ENCODE measurements at regions not wholly inside any gene's neighbourhood (a gene's known extent, or its start where the extent isn't known, plus 50 kb on each side); places are given as distances from the start of the nearest gene placed in this dataset.

DNA sequence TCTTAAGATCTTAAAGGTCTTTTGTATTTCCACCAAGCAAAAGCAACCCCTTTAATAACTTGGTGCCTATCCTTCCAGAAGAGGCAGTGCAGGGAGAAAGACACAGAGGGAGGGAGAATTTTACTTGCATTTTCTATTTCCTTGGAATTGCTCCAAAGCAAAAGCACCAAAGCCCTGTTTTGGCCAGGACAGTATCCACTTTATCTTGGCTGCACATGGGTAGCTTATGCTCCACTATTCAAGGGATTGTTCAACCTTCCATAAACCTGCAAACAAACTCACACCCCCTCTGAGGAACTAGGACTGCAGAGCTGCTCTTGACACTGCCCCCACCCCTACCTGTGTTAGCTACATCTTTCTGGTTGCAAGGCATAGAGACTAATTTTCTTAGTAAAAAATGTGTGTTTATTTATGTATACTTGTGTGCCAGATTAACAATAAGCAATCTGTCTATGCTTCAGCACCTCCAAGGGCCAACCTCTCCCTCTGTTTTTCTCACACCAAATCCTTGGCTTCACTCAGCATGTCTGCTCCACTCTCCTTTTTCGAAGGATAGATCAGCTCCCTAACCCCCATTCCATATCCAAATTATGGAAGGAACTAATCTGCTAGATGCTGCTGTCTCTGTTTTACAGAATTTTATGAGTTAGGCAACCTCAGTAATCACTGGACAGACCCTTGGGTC lies 68.1 kb upstream of the KLF12 start:
- TF ChIP-seq POLR2AphosphoS5 (IDR thresholded peaks at IDR 0.05) = no peak
- TF ChIP-seq POLR2A (IDR thresholded peaks at IDR 0.05) = no peak
- TF ChIP-seq, protein P1, sequence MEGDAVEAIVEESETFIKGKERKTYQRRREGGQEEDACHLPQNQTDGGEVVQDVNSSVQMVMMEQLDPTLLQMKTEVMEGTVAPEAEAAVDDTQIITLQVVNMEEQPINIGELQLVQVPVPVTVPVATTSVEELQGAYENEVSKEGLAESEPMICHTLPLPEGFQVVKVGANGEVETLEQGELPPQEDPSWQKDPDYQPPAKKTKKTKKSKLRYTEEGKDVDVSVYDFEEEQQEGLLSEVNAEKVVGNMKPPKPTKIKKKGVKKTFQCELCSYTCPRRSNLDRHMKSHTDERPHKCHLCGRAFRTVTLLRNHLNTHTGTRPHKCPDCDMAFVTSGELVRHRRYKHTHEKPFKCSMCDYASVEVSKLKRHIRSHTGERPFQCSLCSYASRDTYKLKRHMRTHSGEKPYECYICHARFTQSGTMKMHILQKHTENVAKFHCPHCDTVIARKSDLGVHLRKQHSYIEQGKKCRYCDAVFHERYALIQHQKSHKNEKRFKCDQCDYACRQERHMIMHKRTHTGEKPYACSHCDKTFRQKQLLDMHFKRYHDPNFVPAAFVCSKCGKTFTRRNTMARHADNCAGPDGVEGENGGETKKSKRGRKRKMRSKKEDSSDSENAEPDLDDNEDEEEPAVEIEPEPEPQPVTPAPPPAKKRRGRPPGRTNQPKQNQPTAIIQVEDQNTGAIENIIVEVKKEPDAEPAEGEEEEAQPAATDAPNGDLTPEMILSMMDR (IDR thresholded peaks at IDR 0.05) = no peak
- no peak for TF ChIP-seq EP300 (IDR thresholded peaks at IDR 0.05; ENCODE audit: low read depth)
- in situ Hi-C loops (cut with MboI; ENCODE audit: low pct_ligation_motif_present in 1 of 4, low pct_unique_long_range_greater_than_20kb in 1 of 4, low sequenced_read_pairs in 3 of 4) = no loop called here
- H3K9me3 ChIP-seq = no peaks in the 10 kb centered on the region
- no peaks in the 10 kb centered on the region for H3K27me3 ChIP-seq
- no peak overlapping the region for H3K27ac ChIP-seq
- no peak for DNase-seq
- no peak overlapping the region for H3K4me3 ChIP-seq
- H3K4me1 ChIP-seq = no peaks in the 10 kb centered on the region
- no peaks in the 10 kb centered on the region for H3K36me3 ChIP-seq
- WGBS, 2 donors (ENCODE audit: low coverage in 1 of 2) = 76% methylated on average over 1 of the region's 1 CpG; no CpG with 5 or more reads in 1 of the 2 donors
- intact Hi-C loops (cut with DNase I; ENCODE audit: low total_unique reads) = no loop called here

DNA sequence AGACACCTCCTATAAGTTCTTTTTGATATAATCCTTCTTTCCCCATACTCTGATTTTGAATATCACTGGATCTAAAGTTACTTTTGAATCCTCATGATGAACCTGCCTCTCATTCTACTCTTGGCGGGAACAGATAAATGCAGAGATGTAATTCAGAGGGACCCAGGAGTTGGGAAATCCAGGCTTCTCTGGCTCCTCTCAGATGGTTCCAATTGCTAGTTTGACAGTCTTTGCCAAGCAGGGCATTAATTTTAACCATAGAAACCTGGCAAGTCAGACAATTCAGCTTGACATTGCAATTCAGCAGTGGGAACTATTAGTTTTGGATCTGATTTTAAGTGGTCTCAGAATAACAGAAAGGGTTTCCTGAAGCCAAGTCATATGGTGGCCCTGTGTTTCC lies 67.3 kb upstream of the KLF12 start:
- no peaks in the 10 kb centered on the region for H3K27me3 ChIP-seq
- TF ChIP-seq, protein P1 (IDR thresholded peaks at IDR 0.05) = no peak
- no peak for TF ChIP-seq POLR2AphosphoS5 (IDR thresholded peaks at IDR 0.05)
- no peak for TF ChIP-seq POLR2A (IDR thresholded peaks at IDR 0.05)
- TF ChIP-seq EP300 (IDR thresholded peaks at IDR 0.05; ENCODE audit: low read depth) = no peak
- intact Hi-C loops (cut with DNase I; ENCODE audit: low total_unique reads) = no loop called here
- 93% methylated on average over 1 of the region's 1 CpG; no CpG with 5 or more reads in 1 of the 2 donors for WGBS, 2 donors (ENCODE audit: low coverage in 1 of 2)
- H3K4me1 ChIP-seq = no peaks in the 10 kb centered on the region
- no peak overlapping the region for H3K4me3 ChIP-seq
- no peaks in the 10 kb centered on the region for H3K9me3 ChIP-seq
- no peaks in the 10 kb centered on the region for H3K36me3 ChIP-seq
- no peak for DNase-seq
- in situ Hi-C loops (cut with MboI; ENCODE audit: low pct_ligation_motif_present in 1 of 4, low pct_unique_long_range_greater_than_20kb in 1 of 4, low sequenced_read_pairs in 3 of 4) = no loop called here
- H3K27ac ChIP-seq = no peak overlapping the region

DNA sequence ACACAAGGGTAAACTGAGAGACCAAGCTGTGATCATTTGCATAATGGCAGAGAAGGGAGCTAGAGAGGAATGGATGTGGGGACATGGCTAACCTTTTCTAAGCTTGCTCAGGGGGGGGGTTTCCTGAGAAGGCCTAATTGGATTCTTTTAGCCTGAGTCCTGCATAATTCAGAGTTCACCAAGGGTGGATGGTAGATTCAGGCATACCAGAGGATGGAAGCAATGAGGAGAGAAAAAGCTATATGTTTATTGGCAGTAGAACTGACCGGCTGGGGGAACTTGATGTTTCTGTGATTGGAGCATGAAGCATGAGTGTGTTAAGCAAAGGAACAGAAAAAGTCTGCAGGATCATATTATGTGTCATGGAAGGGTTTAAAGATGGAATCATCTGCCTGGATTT lies 65.9 kb upstream of the KLF12 start:
- no peaks in the 10 kb centered on the region for H3K27me3 ChIP-seq
- H3K27ac ChIP-seq = no peak overlapping the region
- intact Hi-C loops (cut with DNase I; ENCODE audit: low total_unique reads) = no loop called here
- no peak for DNase-seq
- no peaks in the 10 kb centered on the region for H3K4me1 ChIP-seq
- H3K4me3 ChIP-seq = no peak overlapping the region
- 79 to 92% methylated on average over 1 of the region's 1 CpG for WGBS, 2 donors (ENCODE audit: low coverage in 1 of 2)
- TF ChIP-seq, protein P1 (IDR thresholded peaks at IDR 0.05) = no peak
- TF ChIP-seq POLR2A (IDR thresholded peaks at IDR 0.05) (no peak), POLR2AphosphoS5 (IDR thresholded peaks at IDR 0.05) (no peak)
- no peaks in the 10 kb centered on the region for H3K9me3 ChIP-seq
- in situ Hi-C loops (cut with MboI; ENCODE audit: low pct_ligation_motif_present in 1 of 4, low pct_unique_long_range_greater_than_20kb in 1 of 4, low sequenced_read_pairs in 3 of 4) = no loop called here
- no peaks in the 10 kb centered on the region for H3K36me3 ChIP-seq

DNA sequence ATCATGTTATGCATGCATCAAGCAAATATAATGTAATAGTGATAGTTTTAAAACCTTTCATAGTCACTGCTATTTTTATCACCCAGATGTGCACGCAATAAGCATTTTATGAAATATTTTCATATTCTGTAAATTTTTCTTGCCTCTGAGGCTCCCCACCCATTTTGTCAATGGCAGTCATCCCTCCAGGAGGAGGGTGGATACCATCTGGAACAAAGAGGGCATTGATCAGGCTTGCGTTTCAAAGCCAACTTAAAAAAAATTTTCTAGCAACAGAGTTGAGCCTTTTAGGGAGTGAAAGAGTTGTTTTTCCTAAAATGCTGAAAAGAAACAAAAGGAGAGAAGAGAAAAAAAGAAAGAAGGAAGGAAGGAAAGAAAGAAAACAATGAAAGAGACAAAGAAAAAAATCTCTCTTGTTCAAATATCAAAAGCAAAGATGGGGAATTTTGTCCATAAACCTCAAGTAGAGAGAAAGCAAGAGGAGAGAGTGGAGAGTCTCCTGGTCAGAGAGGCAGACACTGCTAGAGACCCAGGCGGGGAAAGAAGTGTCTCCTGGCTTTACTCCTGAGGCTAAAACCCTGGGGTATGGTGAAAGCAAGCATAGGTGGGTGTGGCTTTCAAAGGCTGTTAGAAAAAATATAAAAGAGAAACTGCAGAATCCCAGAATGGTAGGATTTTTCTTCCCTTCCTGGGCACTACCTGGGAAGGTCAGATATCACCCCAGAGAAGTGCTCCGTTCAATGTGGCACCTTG lies 63.6 kb upstream of the KLF12 start:
- Histone ChIP-seq H3K27me3 (no peaks in the 10 kb centered on the region), H3K36me3 (no peaks in the 10 kb centered on the region), H3K27ac (no peak overlapping the region), H3K4me3 (no peak overlapping the region), H3K4me1 (no peaks in the 10 kb centered on the region), H3K9me3 (no peaks in the 10 kb centered on the region)
- DNase-seq = no peak
- WGBS, 2 donors (ENCODE audit: low coverage in 1 of 2) = 62 to 64% methylated on average over 4 of the region's 4 CpGs
- TF ChIP-seq, protein P1 (IDR thresholded peaks at IDR 0.05) = no peak
- no peak for TF ChIP-seq POLR2AphosphoS5 (IDR thresholded peaks at IDR 0.05)
- no peak for TF ChIP-seq EP300 (IDR thresholded peaks at IDR 0.05; ENCODE audit: low read depth)
- no peak for TF ChIP-seq POLR2A (IDR thresholded peaks at IDR 0.05)
- in situ Hi-C loops (cut with MboI; ENCODE audit: low pct_ligation_motif_present in 1 of 4, low pct_unique_long_range_greater_than_20kb in 1 of 4, low sequenced_read_pairs in 3 of 4) = no loop called here
- intact Hi-C loops (cut with DNase I; ENCODE audit: low total_unique reads) = no loop called here
